ENCODE measurements at regions not wholly inside any gene's neighbourhood (a gene's known extent, or its start where the extent isn't known, plus 50 kb on each side); places are given as distances from the start of the nearest gene placed in this dataset.
A peak's percentile ranks its signal among the peaks of the same experiment; 100 is the strongest.
"Not testable (repeated sequence)": the region's sequence is repeated elsewhere in the genome, so short reads cannot be mapped to it uniquely, and the experiment has no call there.

DNA sequence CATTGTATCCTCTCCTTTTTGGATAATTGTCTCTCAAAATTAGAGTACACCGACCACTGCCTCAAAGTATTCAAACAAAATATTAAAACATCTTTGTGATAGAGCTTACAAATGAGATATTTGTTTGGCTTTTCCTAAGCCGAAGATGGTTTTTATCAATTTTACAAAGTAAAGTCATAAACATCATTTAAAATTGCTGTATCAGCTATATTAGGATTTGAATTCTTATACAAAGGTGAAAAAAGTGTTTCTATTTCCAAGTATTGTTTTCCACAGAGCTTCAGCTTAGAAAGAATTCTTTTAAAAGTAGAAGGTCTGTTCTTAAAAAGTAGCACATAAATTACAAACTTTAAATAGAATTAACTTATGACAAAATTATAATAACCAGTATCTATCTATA is 116.6 kb upstream of the IFNE start:
- no peak for DNase-seq

DNA sequence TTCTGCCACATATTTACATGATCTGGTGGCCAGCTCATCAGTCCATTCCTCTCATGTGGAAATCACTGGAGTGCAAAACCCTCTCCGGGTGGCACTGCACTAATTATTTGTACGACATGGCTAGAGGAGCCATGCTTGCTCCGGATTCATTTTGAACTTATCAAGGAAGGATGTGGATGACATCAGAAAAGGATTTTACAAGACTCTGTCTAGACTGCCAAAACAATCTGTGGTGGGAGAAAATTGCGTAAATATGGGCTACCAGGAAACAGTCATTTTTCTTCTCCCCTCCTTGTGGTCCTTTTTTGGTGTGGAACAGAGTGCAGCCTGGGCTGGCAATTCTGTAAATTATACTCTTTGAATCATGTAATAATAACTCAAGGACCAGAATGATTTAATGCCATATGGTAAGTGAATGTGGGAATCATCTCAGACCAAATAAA is 123.4 kb upstream of the IFNE start:
- DNase-seq = no peak

DNA sequence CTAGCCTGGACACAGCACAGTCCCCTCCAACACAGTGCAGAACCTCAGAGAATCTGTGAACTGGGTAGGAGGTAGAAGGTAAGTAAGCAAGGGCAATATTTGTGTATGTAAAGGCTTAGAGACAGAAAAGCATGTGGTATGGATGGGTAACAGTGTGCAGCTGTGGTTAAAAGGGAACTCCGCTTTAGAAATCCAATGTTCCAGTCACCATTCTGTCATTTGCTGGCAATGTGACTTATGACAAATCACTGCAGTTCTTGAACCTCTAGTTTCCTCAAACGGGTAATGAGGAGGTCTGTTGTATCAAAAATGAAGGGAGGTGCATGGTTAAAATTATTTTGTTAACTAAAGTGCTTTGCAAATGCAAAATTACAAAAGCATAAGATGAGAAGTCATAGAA is 125.5 kb upstream of the IFNE start:
- DNase-seq = no peak

DNA sequence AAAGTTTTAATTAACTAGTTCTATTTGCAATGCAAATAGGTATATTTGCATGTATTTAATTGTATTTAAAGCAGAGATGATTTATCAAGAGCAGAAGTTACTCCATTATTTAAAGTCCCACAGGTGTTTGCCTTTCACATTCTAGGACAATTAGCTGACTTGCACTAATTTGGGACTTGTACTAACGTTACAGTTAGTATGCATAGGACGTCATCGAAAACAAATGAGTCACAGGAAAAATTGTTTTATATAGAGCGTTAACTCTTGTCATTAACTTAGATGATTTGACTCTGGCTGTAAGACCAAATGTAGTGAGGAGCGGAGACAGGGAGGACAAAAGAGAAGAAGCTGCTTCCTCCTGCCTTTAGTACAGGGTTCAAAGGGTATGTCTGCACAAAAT is 126.1 kb upstream of the IFNE start:
- DNase-seq = no peak

DNA sequence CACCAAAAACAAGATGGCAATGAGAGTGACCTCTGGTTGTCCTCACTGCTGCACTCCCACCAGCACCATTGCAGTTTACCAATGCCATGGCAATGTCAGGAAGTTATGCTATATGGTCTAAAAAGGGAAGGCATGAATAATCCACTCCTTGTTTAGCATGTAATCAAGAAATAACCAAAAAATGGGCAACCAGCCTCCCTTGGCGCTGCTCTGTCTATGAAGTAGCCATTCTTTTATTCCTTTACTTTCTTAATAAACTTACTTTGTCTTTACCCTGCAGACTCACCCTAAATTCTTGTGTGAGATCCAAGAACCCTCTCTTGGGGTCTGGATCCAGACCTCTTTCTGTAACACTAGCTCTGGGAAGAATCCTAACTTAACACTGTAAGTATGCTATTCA is 127.4 kb upstream of the IFNE start:
- DNase-seq = no peak

DNA sequence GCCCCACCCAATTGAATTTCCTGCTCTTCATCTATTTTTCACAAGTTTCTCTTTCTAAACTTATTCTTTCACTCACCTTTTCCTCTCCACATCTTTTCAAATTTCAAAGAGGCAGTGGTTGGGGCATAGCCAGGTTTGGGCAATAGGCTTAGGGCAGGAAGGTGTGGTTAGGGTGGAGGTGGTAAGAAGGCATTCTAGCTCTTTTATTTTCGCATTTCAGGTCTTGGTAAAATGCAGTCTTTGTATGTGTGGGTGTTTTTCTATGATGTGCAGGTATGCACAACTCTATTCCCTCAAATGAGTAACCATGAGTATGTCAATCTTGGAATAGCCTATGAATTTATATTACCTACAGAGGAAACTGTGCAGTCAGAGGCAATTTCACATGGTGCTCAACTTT is 129.8 kb upstream of the IFNE start:
- DNase-seq = no peak

DNA sequence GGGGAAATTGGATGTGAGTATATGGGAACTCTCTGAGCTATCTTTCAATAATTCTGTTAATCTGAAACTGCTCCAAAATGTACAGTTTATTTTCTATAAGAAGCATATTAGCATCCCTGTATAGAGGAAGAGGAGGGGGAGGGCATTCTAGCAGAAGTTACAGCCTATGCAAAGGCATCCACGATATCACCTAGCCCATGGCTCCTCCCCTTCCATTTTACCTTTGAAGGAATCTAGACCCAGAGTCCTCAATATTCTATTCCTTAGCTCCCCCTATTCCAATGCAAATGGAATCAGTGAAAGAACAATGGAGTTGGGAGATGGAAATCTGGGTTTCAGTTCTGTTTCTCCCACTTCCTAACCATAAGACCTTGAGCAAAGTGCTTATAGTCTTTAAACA is 132.9 kb upstream of the IFNE start:
- DNase-seq = no peak

DNA sequence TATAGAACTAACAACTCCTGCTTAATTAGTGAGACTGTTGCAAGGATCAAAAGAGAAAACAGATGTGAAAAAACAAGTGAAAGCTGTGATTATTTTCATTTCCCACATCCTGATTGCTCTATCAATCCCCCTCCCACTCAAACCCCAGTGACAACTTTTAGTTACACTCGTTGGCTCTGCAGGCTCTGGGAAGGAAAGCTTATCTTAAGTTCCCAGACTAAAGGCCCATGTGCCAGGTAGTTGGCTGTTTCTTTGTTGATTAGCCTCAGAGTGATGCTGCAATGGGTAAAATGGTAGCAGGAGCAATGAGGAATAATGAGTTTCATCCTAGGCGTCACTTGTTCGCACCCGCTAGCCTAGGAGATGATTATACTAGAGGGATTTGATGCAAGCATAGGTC is 133.3 kb upstream of the IFNE start:
- no peak for DNase-seq

DNA sequence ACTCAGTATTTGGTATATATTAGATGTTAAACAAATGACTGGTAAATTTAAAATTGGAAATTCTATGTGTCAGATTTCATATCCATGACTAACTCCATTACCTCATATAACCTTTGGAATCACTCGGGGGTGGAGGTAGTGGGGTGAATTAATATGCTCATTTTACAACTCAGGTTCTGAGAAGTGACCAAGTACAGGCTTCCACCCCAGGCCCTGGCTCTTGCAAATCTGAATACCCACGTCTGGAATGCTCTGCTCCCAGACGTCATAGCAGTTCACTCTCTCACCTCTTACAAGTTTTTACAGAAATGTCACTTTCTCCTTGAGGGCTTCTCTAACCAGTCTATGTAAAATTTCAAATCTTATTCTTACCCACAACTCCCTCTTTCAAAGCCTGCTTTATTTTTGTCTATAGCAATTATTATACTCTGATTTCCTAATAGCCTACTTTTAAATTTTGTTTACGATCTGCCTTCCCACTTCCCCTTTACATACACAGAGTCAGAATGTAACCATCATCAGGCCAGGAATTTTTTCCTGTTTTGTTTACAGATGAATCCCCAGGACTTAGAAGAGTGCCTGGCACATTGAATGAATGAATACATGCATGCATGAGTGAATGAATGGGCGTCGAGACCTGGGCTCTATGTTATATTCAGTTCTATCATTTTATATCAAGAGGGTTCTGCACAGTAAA is 134.1 kb upstream of the IFNE start:
- no peak for DNase-seq

DNA sequence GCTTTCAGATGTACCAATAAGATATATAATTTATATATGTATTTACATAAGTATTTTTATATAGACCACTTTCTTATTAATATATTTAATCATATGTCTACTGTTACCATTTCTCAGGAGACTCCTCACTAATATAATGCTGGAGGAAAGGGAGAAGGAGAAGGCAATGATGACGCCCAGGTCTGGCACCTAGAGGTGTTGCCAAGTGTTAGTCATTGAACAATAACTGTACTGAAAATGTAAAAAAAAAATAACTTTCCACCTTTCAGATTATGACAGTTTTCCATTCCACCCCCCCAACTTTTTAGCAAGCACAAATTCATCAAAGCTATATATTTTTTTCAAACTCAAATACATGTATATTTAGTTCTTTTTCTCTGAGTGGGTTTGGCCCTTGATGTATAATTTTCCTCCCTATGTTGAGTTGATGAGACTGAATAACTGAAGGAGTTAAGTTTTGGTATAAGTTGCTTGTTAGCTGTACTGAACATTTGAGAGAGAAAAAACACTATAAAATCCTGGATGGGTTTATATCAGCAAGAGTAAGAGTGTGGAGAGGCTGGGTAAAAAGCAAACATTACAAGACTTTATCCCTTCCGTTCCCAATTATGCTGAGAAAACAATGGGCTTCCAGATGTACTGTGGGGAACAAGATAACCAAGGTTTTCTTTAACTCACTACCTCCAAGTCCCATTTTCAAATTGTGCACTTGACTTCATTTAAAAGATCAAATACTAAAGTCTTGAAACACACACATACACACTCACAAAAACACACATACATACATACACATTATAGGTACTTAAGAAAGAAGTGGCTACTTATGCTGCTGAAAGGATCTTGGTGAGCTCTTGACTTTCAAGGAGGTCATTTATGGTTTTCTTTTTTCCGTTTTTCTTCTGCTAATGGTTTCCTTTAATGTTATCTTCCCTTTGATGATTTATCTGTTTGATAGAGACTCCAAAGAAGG is 142.8 kb upstream of the IFNE start:
- no peak for DNase-seq

DNA sequence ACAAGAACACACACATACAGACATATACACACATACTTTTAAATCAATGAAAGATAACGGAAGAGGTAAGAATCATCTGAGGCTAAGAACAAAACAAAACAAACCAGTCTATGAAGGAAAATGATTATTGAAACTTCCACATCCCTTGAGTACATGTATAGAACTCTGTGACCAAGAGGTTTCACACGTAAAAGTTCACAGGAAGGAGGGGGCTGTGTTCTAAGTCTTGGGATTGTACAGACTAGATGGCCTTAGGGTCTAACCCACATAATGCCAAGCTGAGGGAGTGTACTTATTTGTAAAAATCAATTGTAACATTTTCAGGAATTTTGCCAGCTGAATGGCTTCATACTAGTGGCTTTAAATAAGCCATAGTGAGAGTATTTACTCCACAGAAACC is 144.4 kb upstream of the IFNE start:
- no peak for DNase-seq

DNA sequence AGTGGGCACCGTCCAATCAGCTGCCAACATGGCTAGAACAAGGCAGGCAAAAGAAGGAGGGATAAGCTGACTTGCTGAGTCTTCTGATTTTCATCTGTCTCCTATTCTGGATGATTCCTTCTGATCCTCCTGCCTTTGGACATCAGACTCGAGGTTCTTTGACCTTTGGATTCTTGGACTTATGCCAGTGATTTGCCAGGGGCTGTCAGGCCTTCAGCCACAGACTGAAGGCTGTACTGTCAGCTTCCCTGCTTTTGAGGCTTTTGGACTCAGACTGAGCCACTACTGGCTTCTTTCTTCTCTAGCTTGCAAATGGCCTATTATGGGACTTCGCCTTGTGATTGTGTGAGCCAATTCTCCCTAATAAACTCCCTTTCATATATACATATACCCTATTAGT is 146.8 kb upstream of the IFNE start:
- not testable (repeated sequence) for DNase-seq

DNA sequence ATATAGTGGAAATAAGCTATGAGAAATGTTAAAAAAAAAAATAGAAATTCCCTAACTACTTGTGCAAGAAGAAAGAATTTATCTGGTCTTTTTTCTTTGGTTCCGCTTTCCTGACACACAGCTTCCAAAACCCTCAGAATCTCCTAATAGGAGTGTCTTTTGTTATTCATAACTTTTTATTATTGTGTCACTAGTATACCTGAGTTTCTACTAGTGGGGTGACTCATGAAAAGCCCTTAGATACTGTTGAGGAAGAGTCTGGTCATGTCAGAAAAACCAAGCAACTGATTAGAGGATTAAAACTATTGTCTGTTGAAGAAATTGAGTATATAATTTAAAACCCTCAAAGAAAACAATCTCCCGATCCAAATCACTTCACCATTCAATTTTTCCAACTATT is 152.8 kb upstream of the IFNE start:
- no peak for DNase-seq

DNA sequence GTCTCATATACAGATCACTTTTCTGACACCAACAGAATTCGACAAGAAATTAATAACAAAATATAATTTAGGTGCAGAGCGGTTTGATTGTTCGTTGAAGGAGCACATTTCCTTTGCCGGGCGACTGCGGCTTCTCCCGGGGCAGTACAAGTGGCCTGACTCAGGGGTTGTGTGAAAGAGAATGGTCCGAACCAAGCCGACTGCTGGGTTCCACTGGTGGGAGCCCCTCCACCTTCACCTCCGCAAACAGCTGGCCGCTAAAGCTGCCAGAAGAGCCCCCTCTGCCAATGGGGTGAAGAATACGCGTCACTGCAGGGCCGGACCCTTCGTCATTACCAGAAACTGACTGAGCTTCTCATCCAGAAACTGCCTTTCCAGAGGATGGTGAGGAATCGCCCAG is 156.0 kb upstream of the IFNE start:
- no peak for DNase-seq

DNA sequence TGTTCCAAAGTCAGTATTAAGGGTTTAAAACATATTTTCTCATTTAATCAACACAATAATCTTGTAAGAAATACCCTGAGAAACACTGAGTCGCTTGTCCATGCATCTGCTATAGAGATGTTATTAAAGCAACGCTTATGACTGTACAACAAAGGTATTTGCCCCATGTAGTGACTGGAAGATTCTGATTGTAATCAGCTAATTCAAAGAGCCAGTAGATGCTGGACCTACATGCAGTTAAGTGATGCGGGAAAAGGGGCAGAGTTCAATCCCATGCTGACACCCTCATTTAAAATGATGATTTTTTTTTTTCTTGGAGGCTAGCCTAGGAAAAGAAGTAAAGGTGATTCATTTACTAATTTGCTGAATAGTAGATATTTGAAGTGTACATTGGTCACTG is 149.3 kb upstream of the MTAP start:
- DNase-seq = no peak

DNA sequence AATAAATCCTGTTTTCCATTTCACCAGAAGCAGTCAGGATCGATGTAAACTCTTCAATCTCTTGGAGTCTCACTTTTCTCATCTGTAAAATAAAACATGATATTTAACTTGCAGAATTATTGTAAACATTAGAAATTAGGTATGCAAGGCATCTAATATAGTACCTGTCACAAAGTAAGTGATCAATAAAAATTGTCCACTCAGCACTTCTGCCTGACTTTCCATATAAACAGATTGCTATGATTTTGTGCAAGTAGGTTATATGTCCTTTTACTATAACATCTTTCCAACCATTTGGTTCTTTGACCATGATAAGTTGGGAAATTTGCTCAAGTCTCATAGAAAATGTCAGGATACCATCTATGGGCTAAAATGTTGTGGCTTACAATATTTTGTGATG is 148.8 kb upstream of the MTAP start:
- DNase-seq = no peak

DNA sequence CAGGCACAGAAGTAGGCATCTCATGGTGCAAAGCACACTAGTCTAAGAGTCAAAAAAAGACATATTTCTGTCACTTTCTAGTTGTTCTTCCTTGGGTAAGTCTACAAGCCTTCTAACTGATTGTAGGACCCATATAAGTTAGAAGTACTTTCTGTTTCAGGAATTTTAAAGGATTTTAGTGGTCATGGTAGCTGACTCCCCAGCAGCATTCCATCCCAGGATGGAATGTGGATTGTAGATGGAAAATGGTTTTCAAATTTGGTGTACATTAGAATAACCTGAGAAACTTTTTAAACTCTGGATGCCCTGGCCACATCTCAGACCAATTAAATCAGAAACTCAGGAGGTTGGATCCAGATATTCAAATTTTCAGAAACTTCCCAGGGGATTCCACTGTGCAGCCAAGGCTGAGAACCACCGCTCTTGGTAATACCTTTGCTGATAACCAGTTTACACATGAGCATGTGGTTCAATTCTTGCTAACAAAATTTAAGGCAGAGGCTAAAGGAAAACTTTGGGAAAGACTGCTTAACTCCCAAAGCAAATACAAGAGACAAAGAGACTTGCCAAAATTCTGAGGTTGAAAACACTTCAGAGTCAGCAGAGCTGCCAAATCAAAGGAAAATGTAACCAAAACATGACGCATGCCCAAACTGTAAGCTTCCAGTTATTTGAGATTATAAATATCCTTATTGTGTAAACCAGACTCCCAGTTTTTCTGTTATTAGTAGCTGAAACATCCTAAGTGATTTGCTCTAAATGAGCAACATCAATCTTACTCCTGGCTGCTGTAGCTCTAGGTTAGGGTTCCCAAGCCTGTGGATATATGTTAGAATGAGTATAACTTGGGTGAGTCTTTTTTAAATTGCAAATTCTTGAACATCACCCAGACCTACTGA is 145.4 kb upstream of the MTAP start:
- DNase-seq = peak; percentile 8

DNA sequence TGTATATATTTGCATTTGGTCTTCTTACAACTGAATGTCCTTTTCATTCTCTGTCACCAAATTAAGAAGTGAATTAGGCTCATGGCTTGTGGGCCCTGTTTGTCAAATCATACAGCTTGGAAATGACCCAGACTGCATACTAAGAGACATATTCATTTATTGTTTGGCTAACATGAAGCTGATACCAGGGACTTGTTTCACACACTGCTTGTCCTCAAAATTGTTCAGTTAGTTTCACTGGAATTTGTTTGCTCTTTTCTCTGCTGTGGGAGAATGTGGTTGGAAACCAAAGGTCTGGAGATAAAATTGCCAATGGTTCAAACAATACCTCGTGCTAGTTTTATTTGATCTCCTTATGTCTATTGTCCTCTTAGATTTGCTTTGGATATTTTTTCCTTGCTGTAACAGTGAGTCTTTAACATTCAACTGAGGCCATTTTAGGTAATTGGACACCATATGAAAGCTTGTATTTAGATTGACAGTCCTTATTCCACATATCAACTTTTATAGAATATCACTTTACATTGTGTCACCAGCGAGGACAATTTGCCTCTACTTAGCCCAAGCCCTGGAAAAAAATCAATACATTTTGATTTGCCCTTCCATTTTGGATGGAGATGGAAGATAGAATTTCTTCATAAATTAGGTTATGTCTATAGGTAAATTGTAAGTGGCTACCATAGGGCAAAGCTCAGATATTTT is 144.3 kb upstream of the MTAP start:
- no peak for DNase-seq

DNA sequence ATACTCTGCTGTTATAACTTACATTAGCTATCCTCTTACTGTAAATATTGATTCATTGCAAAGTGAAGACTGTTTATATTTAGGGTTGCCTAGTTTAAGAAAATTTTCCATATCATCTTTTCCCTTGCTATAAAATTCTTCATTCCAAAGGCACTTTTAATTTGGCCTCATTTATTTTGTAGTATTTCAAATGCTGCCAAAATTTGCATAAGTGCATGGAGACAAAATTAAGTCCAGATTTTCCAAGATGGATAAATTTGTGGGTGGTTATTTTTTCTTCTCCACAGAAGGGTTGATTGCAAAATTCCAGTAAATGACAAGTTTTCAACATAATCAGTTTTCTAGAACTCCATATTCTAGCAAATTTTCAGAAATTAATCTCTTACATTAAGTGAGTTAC is 141.5 kb upstream of the MTAP start:
- no peak for DNase-seq

DNA sequence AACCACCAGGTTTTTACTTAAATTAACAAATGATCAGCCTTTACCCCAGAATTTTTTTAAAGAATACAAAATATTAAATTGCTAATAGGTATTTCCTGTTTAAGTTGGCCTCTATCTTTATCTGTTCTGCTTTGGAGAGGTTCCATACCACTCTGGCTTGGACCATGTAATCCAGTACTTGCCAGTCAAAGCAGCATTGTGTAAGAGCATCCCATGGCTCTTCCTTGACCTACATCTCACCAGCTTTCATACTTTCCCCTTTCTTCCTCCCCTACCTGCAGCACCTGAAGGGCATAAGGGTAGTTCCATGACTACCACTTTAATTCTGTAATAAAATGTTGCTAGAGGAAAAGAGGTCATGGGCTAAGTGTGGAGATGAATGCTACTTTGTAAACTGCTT is 140.8 kb upstream of the MTAP start:
- DNase-seq = no peak

DNA sequence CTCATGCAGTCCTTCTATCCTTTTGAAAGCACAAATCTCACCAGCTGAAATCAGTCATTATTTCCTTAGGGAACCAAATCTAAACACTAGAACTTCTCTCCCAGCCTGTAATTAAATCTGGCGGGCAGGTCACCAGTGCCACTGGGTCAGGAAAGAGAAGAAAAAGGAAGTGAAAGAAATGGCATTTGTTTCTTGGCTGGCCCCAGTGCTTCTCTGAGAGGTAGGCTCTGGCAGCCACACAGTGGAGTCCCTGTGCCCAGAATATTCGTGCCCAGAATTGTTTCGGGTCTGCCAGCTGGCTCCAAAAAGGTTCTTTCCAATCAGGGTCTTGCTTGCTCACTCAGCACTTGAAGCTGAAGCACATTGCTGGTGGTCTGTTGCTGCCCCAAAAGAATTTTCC is 133.9 kb upstream of the MTAP start:
- peak; percentile 17 for DNase-seq

DNA sequence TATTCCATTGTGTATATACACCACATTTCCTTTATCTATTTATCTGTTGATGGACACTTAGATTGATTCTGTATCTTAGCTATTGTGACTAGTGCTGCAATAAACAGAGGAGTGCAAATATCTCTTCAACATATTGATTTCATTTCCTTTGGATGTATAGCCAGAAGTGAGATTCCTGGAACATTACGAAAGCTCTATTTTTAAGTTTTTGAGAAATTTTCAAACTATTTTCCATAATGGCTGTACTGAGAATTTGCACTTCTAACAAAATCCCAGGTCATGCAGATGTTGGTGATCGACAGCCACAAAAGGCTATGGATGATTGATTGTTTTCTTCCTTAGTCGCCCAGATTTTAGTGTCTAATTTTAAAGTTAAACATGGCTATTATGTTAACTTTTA is 132.7 kb upstream of the MTAP start:
- DNase-seq = no peak

All from tongue (tissue), 1 donor.